Gastrocnemius medialis (tissue), 4 donors: ENCODE measurements at regions not wholly inside any gene's neighbourhood (a gene's known extent, or its start where the extent isn't known, plus 50 kb on each side); places are given as distances from the start of the nearest gene placed in this dataset.

Source experiments
- ATAC-seq, 2 donors: fragments of 150-250 bp; one replicate each; pipeline ENCODE4 v1.9.1; 2016
- DNase-seq, 2 donors: peaks; one replicate each; pipeline ENCODE4 v3.0.0-alpha.2; 2019
- H3K27ac ChIP-seq, 4 donors: fragments of 200-600 bp; sonication (generic); 1 replicate in 1 of 4; 2 replicates in 3 of 4; pipeline ENCODE4 v1.5.1; 2016 to 2018; ENCODE audit warnings: mild to moderate bottlenecking in 2 of 4, moderate library complexity in 1 of 4
- H3K27me3 ChIP-seq, 3 donors: fragments of 200-600 bp; sonication (generic) in 2 of 3; 1 replicate in 1 of 3; 2 replicates in 2 of 3; pipeline versions ENCODE4 v1.5.1 to v1.6.0; 2016 to 2019; ENCODE audit warnings: mild to moderate bottlenecking in 1 of 3, moderate library complexity in 1 of 3
- H3K36me3 ChIP-seq, 2 donors: fragments of 200-600 bp; sonication (generic) in 1 of 2; one replicate each; pipeline ENCODE4 v1.5.1; 2017 to 2018
- H3K4me1 ChIP-seq, 2 donors: fragments of 200-600 bp; sonication (generic) in 1 of 2; one replicate each; pipeline ENCODE4 v1.5.1; 2016 to 2017; ENCODE audit warnings: mild to moderate bottlenecking in 2 of 2
- H3K4me3 ChIP-seq, 4 donors: fragments of 200-600 bp; sonication (generic) in 3 of 4; 1 replicate in 1 of 4; 2 replicates in 3 of 4; pipeline ENCODE4 v1.5.1; 2016 to 2019; ENCODE audit warnings: mild to moderate bottlenecking in 2 of 4
- H3K9me3 ChIP-seq, 3 donors: fragments of 200-600 bp; sonication (generic) in 2 of 3; 1 replicate in 1 of 3; 2 replicates in 2 of 3; pipeline ENCODE4 v1.5.1; 2016 to 2019
- POLR2A ChIP-seq, 2 donors: fragments of 450-650 bp; IDR thresholded peaks; one replicate each; pipeline ENCODE4 v1.6.1; 2017; ENCODE audit warnings: antibody characterized with exemption in 2 of 2, mild to moderate bottlenecking in 2 of 2, moderate library complexity in 2 of 2
- in situ Hi-C, 4 donors: fragments of 200-750 bp; cut with MboI; loops; one replicate each; pipeline versions ENCODE4 v1.15.0 to v1.8.0; 2017; ENCODE audit warnings: low sequenced_read_pairs in 4 of 4
- intact Hi-C: fragments of 100-400 bp; cut with DNase I; formaldehyde crosslinking; loops from one replicate; pipeline ENCODE4 v1.15.1; 2023; ENCODE audit warnings: low total_unique reads
- TF ChIP-seq, protein P1 (sequence below), 5 experiments: fragments of 450-650 bp in 3 of 5; fragments of 200-600 bp in 2 of 5; sonication (generic) in 2 of 5; IDR thresholded peaks in 4 of 5; conservative IDR thresholded peaks in 1 of 5; 1 replicate in 4 of 5; 2 replicates in 1 of 5; pipeline ENCODE4 v1.5.1; 2016 to 2019; ENCODE audit warnings: antibody characterized with exemption in 5 of 5, mild to moderate bottlenecking in 3 of 5, moderate library complexity in 3 of 5

DNA sequence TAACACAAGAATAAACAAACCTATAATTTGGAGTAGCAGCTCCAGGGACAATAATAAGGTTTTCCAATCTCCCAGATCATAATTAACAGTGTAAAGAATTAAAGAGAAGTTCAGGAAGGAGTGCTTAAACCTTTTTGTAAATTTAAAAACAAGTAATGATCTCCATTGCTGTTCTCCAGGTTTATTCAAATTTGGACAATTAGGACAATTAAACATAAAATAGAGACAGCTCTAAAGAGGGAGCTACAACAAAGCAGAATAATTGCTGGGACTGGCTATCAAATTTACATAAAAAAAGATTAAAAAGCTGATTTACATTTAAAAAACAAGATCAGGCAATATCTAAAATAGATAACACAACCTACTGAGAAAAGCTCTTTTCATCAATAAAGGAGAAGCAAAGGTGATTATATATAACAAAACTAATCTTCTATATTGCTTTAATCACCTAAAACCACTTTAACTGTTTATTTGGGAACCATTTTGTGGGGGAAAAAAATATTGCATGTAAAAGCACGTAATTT lies 80.1 kb upstream of the CREB1 start:
- H3K9me3 ChIP-seq = no peaks in the 10 kb centered on the region
- no peak for ATAC-seq
- TF ChIP-seq, protein P1, sequence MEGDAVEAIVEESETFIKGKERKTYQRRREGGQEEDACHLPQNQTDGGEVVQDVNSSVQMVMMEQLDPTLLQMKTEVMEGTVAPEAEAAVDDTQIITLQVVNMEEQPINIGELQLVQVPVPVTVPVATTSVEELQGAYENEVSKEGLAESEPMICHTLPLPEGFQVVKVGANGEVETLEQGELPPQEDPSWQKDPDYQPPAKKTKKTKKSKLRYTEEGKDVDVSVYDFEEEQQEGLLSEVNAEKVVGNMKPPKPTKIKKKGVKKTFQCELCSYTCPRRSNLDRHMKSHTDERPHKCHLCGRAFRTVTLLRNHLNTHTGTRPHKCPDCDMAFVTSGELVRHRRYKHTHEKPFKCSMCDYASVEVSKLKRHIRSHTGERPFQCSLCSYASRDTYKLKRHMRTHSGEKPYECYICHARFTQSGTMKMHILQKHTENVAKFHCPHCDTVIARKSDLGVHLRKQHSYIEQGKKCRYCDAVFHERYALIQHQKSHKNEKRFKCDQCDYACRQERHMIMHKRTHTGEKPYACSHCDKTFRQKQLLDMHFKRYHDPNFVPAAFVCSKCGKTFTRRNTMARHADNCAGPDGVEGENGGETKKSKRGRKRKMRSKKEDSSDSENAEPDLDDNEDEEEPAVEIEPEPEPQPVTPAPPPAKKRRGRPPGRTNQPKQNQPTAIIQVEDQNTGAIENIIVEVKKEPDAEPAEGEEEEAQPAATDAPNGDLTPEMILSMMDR (IDR thresholded peaks at IDR 0.05 in 4 of 5, conservative IDR thresholded peaks at IDR 0.05 in 1 of 5) = no peak
- TF ChIP-seq POLR2A (IDR thresholded peaks at IDR 0.05) = no peak
- in situ Hi-C loops = no loop called here
- H3K27me3 ChIP-seq = no peaks in the 10 kb centered on the region
- no peak overlapping the region for H3K4me3 ChIP-seq
- H3K36me3 ChIP-seq = no peaks in the 10 kb centered on the region
- H3K27ac ChIP-seq = no peak overlapping the region
- H3K4me1 ChIP-seq = no peaks in the 10 kb centered on the region
- intact Hi-C loops = no loop called here
- no peak for DNase-seq

GRCh38 chr2:207450186-207450585 lies 79.6 kb upstream of the CREB1 start:
- Histone ChIP-seq H3K4me3 (no peak overlapping the region), H3K9me3 (no peaks in the 10 kb centered on the region), H3K36me3 (no peaks in the 10 kb centered on the region), H3K4me1 (no peaks in the 10 kb centered on the region), H3K27me3 (no peaks in the 10 kb centered on the region), H3K27ac (no peak overlapping the region)
- intact Hi-C loops = no loop called here
- DNase-seq (no peak), ATAC-seq (no peak)
- TF ChIP-seq POLR2A (IDR thresholded peaks at IDR 0.05) = no peak
- TF ChIP-seq, protein P1 (IDR thresholded peaks at IDR 0.05 in 4 of 5, conservative IDR thresholded peaks at IDR 0.05 in 1 of 5) = no peak
- in situ Hi-C loops = no loop called here

- intact Hi-C loops (no loop called here), in situ Hi-C loops (no loop called here)
- Histone ChIP-seq H3K27me3 (no peaks in the 10 kb centered on the region), H3K4me3 (no peak overlapping the region), H3K36me3 (no peaks in the 10 kb centered on the region), H3K27ac (no peak overlapping the region), H3K9me3 (no peaks in the 10 kb centered on the region), H3K4me1 (no peaks in the 10 kb centered on the region)
- DNase-seq = no peak
- ATAC-seq = no peak
- TF ChIP-seq POLR2A (IDR thresholded peaks at IDR 0.05) = no peak
- TF ChIP-seq, protein P1 (IDR thresholded peaks at IDR 0.05 in 4 of 5, conservative IDR thresholded peaks at IDR 0.05 in 1 of 5) = no peak
Measured at GRCh38 chr2:207458582-207458981, 71.2 kb upstream of the CREB1 start.

DNA sequence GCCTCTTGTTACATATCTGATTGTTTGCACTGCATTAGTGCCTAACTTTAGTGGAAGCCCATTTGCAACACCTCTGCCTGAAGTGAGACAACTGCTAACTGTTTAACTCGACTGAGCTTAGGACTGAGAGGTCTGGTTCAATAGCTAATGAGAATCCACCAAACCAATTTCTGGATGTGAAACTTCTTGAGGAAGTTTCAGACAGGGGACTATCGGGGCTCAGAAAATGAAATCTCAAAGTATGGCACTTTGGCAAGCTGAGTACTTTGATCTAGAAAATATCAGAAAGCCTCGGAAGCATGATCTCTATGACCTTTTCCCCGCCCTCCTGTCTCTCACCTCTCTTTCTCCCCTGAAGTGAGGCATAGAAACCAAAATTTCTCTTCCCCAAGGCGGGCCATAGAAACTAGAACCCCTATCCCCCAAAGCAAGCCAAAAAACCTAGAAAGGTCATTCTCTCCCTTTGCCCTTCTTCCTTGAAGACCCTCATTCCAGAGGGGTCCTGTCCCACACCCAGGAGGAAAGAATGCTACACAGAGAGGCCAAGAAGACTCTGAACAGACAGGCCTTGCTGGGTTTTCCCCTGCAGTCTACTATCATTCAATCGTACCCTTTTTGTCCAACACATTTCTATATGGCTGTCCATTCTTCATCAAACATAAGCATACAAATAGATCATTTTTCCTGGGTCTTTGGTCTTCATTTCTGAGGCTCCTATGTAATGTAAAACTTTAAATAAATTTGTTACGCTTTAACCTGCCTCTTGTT lies 69.6 kb upstream of the CREB1 start:
- Histone ChIP-seq H3K4me1 (no peaks in the 10 kb centered on the region), H3K9me3 (no peaks in the 10 kb centered on the region), H3K4me3 (no peak overlapping the region), H3K36me3 (no peaks in the 10 kb centered on the region), H3K27me3 (no peaks in the 10 kb centered on the region), H3K27ac (no peak overlapping the region)
- TF ChIP-seq, protein P1 (IDR thresholded peaks at IDR 0.05 in 4 of 5, conservative IDR thresholded peaks at IDR 0.05 in 1 of 5) = no peak
- no peak for TF ChIP-seq POLR2A (IDR thresholded peaks at IDR 0.05)
- ATAC-seq (no peak), DNase-seq (no peak)
- intact Hi-C loops = no loop called here
- in situ Hi-C loops = no loop called here
